ENCODE measurements at regions not wholly inside any gene's neighbourhood (a gene's known extent, or its start where the extent isn't known, plus 50 kb on each side); places are given as distances from the start of the nearest gene placed in this dataset.
"Not testable (repeated sequence)": the region's sequence is repeated elsewhere in the genome, so short reads cannot be mapped to it uniquely, and the experiment has no call there.

- H3K4me3 ChIP-seq: no peak overlapping the region
- H3K27ac ChIP-seq: peak overlapping the region in 1 of 21 experiments; percentile 59
Measured at GRCh38 chr10:5576780-5577624, 52.2 kb downstream of the CALML3 start.

GRCh38 chr10:5580038-5580428 is 55.3 kb downstream of the CALML3 start:
- H3K27ac ChIP-seq, H3K4me3 ChIP-seq: not testable (repeated sequence)

- no peak overlapping the region for H3K4me3 ChIP-seq
- H3K27ac ChIP-seq: peak overlapping the region in 3 of 21 experiments; percentile 24 to 82 (median 76)
Measured at GRCh38 chr10:5581670-5582566, 57.2 kb downstream of the CALML3 start.

GRCh38 chr10:5582736-5583135 is 58.0 kb downstream of the CALML3 start:
- Histone ChIP-seq H3K27ac (peak overlapping the region in 5 of 21 experiments; percentile 2 to 82 (median 24)), H3K4me3 (no peak overlapping the region)

- H3K27ac ChIP-seq: peak overlapping the region in 8 of 21 experiments; percentile 5 to 82 (median 50)
Measured at GRCh38 chr10:5583525-5584175, 58.9 kb downstream of the CALML3 start.

GRCh38 chr10:5584895-5585516 is 60.2 kb downstream of the CALML3 start:
- peak overlapping the region in 19 of 21 experiments; percentile 14 to 82 (median 58) for H3K27ac ChIP-seq
- H3K4me3 ChIP-seq: no peak overlapping the region

More at GRCh38 chr10:5583525-5584175, 58.9 kb downstream of the CALML3 start:
- no peak overlapping the region for H3K4me3 ChIP-seq

GRCh38 chr10:5585517-5586206 is 60.9 kb downstream of the CALML3 start:
- Histone ChIP-seq H3K4me3 (no peak overlapping the region), H3K27ac (peak overlapping the region in 19 of 21 experiments; percentile 14 to 82 (median 58))

- Histone ChIP-seq H3K4me3 (no peak overlapping the region), H3K27ac (peak overlapping the region in 8 of 21 experiments; percentile 2 to 82 (median 35))
Measured at GRCh38 chr10:5587151-5588079, 62.7 kb downstream of the CALML3 start.

GRCh38 chr10:5588080-5588453 is 63.3 kb downstream of the CALML3 start:
- H3K27ac ChIP-seq: peak overlapping the region in 3 of 21 experiments; percentile 13 to 31 (median 21)
- H3K4me3 ChIP-seq: no peak overlapping the region

- H3K4me3 ChIP-seq: no peak overlapping the region
- H3K27ac ChIP-seq: peak overlapping the region in 1 of 21 experiments; percentile 13
Measured at GRCh38 chr10:5588603-5589002, 63.8 kb downstream of the CALML3 start.
